Ascending aorta (tissue), 2 donors: ENCODE measurements at regions not wholly inside any gene's neighbourhood (a gene's known extent, or its start where the extent isn't known, plus 50 kb on each side); places are given as distances from the start of the nearest gene placed in this dataset.

Experiments
- DNase-seq, 2 donors: peaks; one replicate each; pipeline ENCODE4 v3.0.0-alpha.2; 2019; ENCODE audit warnings: low spot score in 2 of 2
- H3K27ac ChIP-seq, 2 donors: fragments of 200-600 bp; sonication (generic); one replicate each; pipeline ENCODE4 v1.5.1; 2016 to 2017; ENCODE audit warnings: mild to moderate bottlenecking in 1 of 2
- H3K27me3 ChIP-seq: fragments of 200-600 bp; sonication (generic); one replicate; pipeline ENCODE4 v1.5.1; 2017
- H3K36me3 ChIP-seq, 2 donors: fragments of 200-600 bp; sonication (generic); one replicate each; pipeline ENCODE4 v1.5.1; 2016
- H3K4me1 ChIP-seq, 2 donors: fragments of 200-600 bp; sonication (generic); one replicate each; pipeline ENCODE4 v1.5.1; 2016 to 2017; ENCODE audit warnings: mild to moderate bottlenecking in 1 of 2
- H3K4me3 ChIP-seq, 2 donors: fragments of 200-600 bp; sonication (generic); one replicate each; pipeline ENCODE4 v1.5.1; 2016 to 2017; ENCODE audit warnings: mild to moderate bottlenecking in 1 of 2
- H3K9me3 ChIP-seq, 2 donors: fragments of 200-600 bp; sonication (generic); one replicate each; pipeline ENCODE4 v1.5.1; 2016
- intact Hi-C: fragments of 100-400 bp; cut with DNase I; formaldehyde crosslinking; loops from one replicate; pipeline ENCODE4 v1.15.1; 2023
- TF ChIP-seq, protein P1 (sequence below), 3 experiments: fragments of 200-600 bp in 2 of 3; fragments of 450-650 bp in 1 of 3; sonication (generic) in 2 of 3; IDR thresholded peaks; one replicate each; pipeline ENCODE4 v1.5.1; 2016 to 2019; ENCODE audit warnings: antibody characterized with exemption in 3 of 3, mild to moderate bottlenecking in 1 of 3, moderate library complexity in 1 of 3

DNA sequence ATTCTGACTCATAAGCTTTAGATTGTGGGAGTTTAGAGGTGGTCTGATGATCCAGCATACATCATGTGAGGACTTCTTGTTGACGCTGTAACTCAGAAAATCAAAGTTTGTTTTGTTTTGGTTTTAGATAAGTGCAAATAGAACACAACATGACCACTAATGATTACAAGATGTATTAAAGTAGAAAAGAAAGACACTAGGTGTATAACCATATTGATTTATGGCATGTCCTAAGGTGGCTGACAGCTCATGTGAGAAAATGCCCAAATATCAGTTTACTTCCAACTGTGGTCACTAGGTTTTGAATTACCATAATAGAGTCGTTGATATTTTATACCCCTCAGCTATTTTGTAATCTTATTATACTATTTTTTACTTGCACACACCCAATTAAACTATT is 1131.4 kb upstream of the PHF14 start:
- TF ChIP-seq, protein P1, sequence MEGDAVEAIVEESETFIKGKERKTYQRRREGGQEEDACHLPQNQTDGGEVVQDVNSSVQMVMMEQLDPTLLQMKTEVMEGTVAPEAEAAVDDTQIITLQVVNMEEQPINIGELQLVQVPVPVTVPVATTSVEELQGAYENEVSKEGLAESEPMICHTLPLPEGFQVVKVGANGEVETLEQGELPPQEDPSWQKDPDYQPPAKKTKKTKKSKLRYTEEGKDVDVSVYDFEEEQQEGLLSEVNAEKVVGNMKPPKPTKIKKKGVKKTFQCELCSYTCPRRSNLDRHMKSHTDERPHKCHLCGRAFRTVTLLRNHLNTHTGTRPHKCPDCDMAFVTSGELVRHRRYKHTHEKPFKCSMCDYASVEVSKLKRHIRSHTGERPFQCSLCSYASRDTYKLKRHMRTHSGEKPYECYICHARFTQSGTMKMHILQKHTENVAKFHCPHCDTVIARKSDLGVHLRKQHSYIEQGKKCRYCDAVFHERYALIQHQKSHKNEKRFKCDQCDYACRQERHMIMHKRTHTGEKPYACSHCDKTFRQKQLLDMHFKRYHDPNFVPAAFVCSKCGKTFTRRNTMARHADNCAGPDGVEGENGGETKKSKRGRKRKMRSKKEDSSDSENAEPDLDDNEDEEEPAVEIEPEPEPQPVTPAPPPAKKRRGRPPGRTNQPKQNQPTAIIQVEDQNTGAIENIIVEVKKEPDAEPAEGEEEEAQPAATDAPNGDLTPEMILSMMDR (IDR thresholded peaks at IDR 0.05): no peak
- intact Hi-C loops: no loop called here
- Histone ChIP-seq H3K4me1 (no peaks in the 10 kb centered on the region), H3K36me3 (no peaks in the 10 kb centered on the region), H3K27me3 (no peaks in the 10 kb centered on the region), H3K4me3 (no peak overlapping the region), H3K9me3 (no peaks in the 10 kb centered on the region), H3K27ac (no peak overlapping the region)
- no peak for DNase-seq

DNA sequence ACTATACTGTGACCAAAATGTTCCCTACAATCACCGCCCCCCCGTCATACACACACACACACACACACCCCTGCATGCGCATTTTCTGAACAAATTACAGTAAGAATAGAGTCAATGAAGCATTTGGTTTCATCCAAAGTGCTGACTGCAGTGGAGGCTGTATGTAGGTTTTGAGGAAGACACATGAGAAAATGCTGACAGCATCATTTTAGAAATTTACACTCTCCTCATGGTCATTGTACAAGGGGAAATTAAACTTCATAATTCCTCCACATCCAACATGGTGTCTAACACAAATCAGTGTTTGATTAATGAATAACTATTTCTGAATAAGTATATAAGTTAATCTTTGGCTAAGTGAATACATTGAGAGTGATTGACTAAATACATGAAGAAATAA is 1126.8 kb upstream of the PHF14 start:
- H3K4me1 ChIP-seq: no peaks in the 10 kb centered on the region
- DNase-seq: no peak
- no peak overlapping the region for H3K4me3 ChIP-seq
- TF ChIP-seq, protein P1 (IDR thresholded peaks at IDR 0.05): no peak
- intact Hi-C loops: no loop called here
- no peaks in the 10 kb centered on the region for H3K9me3 ChIP-seq
- H3K27me3 ChIP-seq: no peaks in the 10 kb centered on the region
- H3K36me3 ChIP-seq: no peaks in the 10 kb centered on the region
- no peak overlapping the region for H3K27ac ChIP-seq

DNA sequence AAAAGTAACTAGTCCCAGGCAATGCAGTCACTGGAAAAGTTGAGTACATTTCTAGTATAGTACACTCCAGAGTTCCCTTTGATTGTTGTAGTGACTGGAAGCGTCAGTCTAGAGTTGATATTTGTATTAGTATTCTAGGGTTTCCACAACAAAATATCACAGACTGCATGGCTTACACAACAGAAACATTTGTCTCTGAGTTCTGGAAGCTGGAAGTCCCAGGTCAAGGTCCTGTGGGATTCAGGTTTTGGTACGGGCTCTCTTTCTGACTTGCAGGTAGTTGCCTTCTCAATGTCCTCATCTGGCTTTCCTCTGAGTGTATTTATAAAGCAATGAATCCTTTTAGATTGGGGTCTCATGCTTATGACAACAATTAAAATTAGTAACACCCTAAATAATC is 1119.1 kb upstream of the PHF14 start:
- TF ChIP-seq, protein P1 (IDR thresholded peaks at IDR 0.05): no peak
- Histone ChIP-seq H3K36me3 (no peaks in the 10 kb centered on the region), H3K4me1 (no peaks in the 10 kb centered on the region), H3K9me3 (no peaks in the 10 kb centered on the region), H3K4me3 (no peak overlapping the region), H3K27ac (no peak overlapping the region), H3K27me3 (no peaks in the 10 kb centered on the region)
- intact Hi-C loops: no loop called here
- no peak for DNase-seq

DNA sequence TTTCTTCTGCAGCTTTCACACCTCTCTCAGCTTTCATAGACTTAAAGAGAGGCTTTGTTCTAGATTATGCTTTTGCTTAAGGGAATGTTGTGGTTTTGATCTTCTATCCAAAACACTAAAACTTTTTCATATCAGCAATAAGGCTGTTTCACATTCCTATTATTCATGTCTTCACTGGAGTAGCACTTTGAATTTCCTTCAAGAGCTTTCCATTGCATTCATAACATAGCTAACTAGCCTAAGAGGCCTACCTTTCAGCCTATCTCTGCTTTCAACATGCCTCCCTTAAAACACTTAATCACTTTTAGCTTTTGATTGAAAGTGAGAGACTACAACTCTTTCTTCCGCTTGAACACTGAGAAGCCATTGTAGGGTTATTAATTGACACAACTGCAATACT is 1117.0 kb upstream of the PHF14 start:
- Histone ChIP-seq H3K27ac (no peak overlapping the region), H3K4me3 (no peak overlapping the region), H3K4me1 (no peaks in the 10 kb centered on the region), H3K9me3 (no peaks in the 10 kb centered on the region), H3K27me3 (no peaks in the 10 kb centered on the region), H3K36me3 (no peaks in the 10 kb centered on the region)
- DNase-seq: no peak
- TF ChIP-seq, protein P1 (IDR thresholded peaks at IDR 0.05): no peak
- intact Hi-C loops: no loop called here

DNA sequence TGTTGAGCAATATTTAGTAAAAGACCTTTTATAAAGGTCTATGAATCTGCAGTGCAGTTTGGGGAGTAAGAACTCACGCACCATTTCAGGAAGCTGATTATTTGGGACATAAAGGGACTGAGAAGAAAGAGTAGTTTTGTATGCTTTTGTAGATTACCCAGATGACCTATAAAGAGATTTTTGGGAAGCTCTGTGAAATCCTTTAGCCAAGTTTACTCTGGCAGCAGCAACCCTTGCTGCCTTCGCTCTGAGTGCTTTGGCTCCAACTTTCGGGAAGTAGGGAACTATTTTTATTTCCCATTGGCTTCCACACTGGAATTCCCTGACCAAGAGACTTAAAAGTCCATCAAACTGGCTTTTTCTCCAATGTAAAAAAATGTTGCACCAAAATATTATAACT is 1110.1 kb upstream of the PHF14 start:
- Histone ChIP-seq H3K27me3 (no peaks in the 10 kb centered on the region), H3K36me3 (no peaks in the 10 kb centered on the region)
- intact Hi-C loops: no loop called here

DNA sequence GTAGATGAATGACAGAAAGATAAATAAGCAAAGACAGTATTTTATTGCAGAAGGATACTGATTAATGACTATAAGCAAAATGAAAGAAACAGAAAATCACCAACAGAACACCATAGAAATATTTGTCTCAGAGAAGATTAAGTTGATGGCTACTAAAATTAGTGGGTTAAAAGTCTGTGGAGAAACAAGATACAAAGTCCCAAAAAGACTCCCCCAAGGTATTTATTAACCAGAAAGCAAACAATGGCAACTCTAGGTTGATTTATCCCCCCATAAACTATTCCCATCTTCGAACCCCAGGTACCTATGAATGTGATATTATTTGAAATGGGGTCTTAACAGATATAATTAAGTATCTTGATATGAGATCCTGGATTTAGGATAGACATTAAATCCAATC is 1104.5 kb upstream of the PHF14 start:
- no peaks in the 10 kb centered on the region for H3K9me3 ChIP-seq
- no peaks in the 10 kb centered on the region for H3K27me3 ChIP-seq
- H3K4me1 ChIP-seq: no peaks in the 10 kb centered on the region
- no peak overlapping the region for H3K4me3 ChIP-seq
- intact Hi-C loops: no loop called here
- H3K27ac ChIP-seq: no peak overlapping the region
- no peak for DNase-seq
- TF ChIP-seq, protein P1 (IDR thresholded peaks at IDR 0.05): no peak
- H3K36me3 ChIP-seq: no peaks in the 10 kb centered on the region

More for the DNA sequence above, 1110.1 kb upstream of the PHF14 start:
- Histone ChIP-seq H3K4me1 (no peaks in the 10 kb centered on the region), H3K4me3 (no peak overlapping the region), H3K9me3 (no peaks in the 10 kb centered on the region), H3K27ac (no peak overlapping the region)
- TF ChIP-seq, protein P1 (IDR thresholded peaks at IDR 0.05): no peak
- DNase-seq: no peak
